22Rv1 (cell line): ENCODE measurements at regions not wholly inside any gene's neighbourhood (a gene's known extent, or its start where the extent isn't known, plus 50 kb on each side); places are given as distances from the start of the nearest gene placed in this dataset.

Experiments
- CTCF ChIP-seq: fragments of 450-650 bp; IDR thresholded peaks from 2 replicates; pipeline ENCODE4 v1.5.1; 2017; ENCODE audit warnings: mild to moderate bottlenecking
- ZFX ChIP-seq: fragments of 450-650 bp; IDR thresholded peaks from 2 replicates; pipeline ENCODE4 v1.6.1; 2017; ENCODE audit warnings: antibody characterized with exemption, borderline replicate concordance

- TF ChIP-seq CTCF (no peak), ZFX (no peak)
Measured at GRCh38 chr5:87051502-87052113, 216.1 kb upstream of the RASA1 start.
